Fibroblast of peridontal ligament (primary cell): ENCODE measurements at regions not wholly inside any gene's neighbourhood (a gene's known extent, or its start where the extent isn't known, plus 50 kb on each side); places are given as distances from the start of the nearest gene placed in this dataset.
"Not testable (repeated sequence)": the region's sequence is repeated elsewhere in the genome, so short reads cannot be mapped to it uniquely, and the experiment has no call there.

Experiments
- DNase-seq: peaks from one replicate; pipeline ENCODE4 v3.0.0-alpha.2; 2010; ENCODE audit errors: extremely low read depth

DNA sequence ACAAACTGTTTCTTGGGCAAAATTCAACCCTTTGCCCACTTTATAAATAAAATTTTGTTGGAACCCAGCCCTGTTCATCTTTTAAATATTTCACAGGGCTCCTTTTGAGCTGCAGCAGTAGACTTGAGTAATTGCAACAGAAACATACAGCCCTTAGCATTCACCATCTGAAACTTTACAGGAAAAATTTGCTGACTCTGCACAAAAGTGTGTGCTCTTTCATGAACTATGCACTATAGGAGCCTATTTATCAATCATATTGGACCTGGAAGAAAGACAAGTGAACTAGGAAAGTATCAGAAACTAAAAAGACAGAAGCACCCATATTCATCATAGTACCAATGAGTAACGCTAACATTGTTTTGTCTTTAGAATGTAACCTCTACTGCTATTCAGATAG, 406.9 kb upstream of the SLC10A2 start:
- no peak for DNase-seq

GRCh38 chr13:103471896-103472295, 405.7 kb upstream of the SLC10A2 start:
- DNase-seq = no peak

DNA sequence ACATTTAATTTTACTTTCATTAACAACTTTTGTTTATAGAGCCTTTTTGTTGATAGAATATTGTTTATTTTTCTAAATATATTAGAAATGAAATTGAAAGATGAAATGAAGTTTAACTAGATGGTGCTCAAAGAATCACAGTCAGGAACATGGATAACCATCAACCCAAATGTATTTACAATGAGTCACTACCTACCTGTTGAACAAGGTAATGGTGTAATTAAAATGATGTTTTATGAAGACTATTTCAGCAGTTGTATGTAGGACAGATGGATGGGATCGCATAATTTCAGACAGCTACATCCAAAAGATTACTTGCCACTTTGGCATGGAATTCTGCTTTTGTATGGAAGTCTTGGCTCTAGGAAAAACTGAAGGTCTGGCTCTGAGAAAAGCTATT, 403.6 kb upstream of the SLC10A2 start:
- DNase-seq = no peak

DNA sequence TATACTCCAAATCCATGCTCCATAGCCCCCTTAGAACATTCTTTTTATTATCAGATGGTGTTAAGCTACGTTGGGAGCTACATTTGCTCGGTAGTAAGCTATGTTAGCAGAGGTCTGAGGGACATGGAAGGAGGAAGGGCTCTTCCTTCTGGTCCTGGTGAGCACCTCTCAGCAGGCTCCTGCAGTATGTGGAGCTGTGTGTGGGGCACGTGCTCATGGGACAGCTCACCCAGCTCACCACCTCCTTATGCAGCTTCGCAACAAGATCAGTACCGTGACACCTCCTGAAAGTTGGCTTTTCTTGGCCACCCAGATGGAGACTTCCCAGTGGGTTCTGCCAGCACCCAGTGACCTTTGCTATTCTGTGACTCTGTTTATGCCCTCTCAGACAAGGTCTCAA, 400.5 kb upstream of the SLC10A2 start:
- no peak for DNase-seq

DNA sequence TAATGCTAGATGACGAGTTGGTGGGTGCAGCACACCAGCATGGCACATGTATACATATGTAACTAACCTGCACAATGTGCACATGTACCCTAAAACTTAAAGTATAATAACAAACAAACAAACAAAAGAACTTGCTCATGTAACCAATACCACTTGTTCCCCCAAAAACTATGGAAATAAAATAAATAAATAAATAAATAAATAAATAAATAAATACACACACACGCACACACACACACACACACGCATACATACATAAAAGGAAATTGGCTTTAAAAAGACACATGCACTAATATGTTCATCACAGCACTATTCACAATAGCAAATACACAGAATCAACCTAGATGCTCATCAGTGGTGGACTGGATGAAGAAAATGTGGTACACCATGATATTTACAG, 394.0 kb upstream of the SLC10A2 start:
- not testable (repeated sequence) for DNase-seq

GRCh38 chr13:103457050-103457449, 390.8 kb upstream of the SLC10A2 start:
- not testable (repeated sequence) for DNase-seq

DNA sequence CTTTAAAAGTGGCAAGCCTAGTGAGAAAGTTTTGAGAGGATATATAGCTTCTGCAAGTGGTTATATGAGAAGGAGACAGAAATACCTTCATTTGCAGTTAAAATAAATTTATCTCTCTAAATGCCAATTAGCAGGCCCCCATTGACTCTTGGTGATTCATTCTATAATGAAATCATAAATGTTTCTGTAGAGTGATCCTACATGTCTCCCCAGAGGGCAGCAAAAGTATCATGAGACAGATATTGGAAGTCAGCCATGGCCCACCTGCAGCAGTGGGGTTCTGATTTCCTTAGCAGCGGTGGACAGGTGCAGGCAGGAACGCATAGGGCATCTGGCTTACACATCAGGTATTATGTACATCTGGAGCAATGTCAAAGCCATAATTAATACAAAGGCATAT, 385.4 kb upstream of the SLC10A2 start:
- DNase-seq = no peak

DNA sequence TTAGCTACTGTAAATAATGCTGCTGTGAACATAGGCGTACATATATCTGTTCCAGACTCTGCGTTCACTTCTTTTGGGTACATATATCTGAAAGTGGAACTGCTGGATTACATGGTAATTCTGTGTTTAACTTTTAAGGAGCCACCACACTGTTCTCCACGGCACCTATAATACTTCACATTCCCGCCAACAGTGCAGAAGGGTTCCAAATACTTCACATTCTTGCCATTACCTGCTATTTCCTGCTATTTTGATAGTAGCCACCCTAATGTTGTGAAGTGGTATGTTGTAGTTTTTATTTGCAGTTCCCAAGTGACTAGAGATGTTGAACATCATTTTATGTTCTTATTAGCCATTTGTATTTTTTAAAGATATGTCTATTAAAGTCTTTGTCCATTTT, 377.4 kb upstream of the SLC10A2 start:
- no peak for DNase-seq

DNA sequence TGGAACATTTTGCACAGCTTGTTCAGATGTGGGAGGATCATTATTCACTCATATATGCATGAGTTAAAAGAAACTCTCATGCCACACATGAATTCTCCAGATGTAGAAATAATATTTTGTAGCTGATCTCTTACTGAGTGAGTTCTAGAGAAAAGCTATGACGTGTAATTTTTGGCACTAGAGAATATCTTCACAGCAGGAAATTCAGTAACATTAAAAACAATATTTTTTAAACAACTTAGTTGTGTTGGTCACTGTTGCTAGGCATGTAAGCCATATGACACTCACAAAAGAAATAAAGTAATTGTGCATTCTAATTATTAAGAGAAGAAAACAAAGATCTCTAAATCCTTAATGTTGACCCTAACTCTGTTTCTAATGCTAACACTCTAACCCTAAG, 371.4 kb upstream of the SLC10A2 start:
- DNase-seq = no peak

DNA sequence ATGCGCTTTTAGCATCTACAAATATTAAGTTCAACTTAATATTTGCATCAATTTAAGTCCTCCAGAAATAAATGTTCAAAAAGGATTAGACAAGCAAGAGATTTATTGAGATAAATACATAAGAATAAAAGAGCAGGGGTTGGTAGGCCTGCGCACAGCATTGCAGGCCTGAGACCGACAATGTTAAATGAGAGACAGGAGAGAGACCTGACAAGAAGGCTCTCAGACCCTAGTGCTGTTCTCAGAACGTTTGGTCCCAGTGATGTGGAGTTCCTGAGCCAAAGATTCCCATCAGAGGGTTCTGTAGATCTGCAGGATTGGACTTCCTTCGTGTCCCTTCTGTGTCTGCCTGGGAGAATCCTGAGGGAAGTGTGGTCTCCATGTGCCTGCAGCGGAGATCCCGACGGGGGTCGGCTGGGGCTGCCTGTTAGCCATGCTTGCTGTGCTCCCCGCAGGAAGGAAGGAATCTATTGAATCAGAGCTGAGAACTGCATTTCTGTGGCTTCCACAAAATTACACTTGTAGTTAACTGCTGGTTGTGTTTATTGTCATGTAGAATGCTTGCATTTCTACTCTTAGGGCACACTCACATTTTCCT, 369.9 kb upstream of the SLC10A2 start:
- DNase-seq = no peak

DNA sequence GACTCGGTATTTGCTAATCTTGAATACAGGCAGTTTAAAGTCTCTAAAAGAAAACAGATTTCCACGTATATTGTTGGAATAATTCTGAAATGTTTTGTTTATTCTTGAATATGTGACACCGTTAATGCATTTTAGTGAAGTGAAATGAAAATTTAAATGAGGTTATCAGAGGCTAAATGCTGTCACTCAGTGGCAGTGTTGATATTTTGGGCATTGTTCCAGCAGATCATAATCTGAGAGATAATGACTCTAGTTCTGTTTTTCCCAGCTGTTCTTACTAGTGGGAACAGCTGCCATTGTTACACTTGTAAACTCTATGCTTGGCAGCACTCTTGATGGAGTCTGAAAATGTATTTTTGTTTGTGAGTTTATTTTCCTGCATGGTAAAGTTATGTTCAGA, 365.6 kb upstream of the SLC10A2 start:
- no peak for DNase-seq

DNA sequence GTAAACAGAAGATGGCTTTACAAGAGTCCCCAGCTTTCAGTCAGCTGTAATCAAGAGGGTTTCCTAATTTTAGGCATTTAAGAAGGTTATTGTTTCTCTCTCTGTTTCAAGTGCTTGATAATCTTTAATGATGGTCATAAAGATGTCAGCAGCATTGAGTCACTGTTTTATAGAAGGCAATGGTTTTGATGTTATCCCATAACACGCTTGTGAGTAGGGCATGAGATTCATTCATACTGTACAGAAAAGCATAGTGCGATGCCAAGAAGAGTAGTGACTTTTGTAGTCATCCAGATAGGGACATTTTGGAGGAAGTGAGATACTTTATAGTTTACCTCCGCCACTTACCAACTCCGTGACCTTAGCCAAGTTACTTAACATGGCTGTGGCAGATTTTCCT, 364.2 kb upstream of the SLC10A2 start:
- no peak for DNase-seq

GRCh38 chr13:103410002-103410401, 343.8 kb upstream of the SLC10A2 start:
- no peak for DNase-seq

- no peak for DNase-seq
These were observed 340.8 kb upstream of the SLC10A2 start for GRCh38 chr13:103406967-103407366.

GRCh38 chr13:103405297-103405696, 339.1 kb upstream of the SLC10A2 start:
- DNase-seq = no peak

GRCh38 chr13:103403814-103404213, 337.6 kb upstream of the SLC10A2 start:
- DNase-seq = no peak

- DNase-seq = no peak
These were observed 337.0 kb upstream of the SLC10A2 start for GRCh38 chr13:103403148-103403740.

DNA sequence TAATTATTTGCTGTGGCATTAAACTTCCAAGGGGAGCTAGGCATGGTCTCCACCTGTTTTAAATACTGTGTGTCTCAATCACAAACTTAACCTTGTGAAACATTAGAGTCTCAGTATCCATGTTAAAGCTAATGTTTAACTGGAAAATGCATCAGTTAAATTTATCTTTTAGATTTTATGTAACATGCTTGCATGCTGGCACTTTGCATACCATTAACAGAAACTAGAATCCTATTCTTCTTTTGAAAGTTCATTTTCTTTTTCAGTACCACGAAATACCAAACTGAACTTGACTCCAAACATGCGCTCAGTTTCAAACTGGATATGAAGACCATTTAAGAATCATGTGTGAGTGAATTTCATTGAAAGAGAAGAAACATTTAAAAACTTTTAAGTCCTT, 328.9 kb upstream of the SLC10A2 start:
- DNase-seq = no peak

DNA sequence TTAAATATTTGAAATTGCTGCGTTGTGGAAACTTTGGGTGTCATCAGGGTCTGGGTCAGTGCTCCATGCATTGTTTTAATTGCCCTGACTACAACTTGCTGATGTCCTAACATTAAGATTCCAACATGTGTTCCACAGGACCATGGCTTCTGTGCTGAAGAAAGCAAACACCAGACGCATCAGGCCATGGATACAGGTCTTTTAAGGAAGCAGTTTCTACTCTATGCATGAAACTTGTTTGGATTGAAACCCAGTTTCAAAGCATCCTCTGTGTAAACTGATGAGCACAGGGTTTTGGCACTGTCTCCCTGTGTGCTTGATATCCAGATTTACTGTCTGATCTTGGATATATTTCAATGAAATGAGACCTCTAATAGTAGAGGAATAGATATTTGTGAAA, 328.4 kb upstream of the SLC10A2 start:
- DNase-seq = no peak

DNA sequence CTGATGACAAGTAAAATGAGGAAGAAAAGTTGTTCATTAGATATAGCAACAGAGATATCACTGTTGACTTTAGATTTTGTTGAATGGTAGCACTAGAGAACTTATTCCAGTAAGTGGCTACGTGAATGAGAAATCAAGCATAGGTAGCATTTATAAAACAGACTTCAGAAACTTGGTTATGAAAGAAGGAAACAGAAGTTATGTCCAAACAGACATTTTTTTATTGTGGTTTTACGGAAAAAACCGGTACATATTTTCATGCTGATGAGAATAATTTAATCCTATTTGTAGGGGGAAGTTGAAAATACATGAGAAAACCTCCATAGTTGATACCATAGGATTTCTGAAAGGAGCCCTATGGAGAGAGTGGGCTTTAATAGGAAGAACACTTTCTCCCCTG, 325.7 kb upstream of the SLC10A2 start:
- no peak for DNase-seq

GRCh38 chr13:103388839-103389238, 322.6 kb upstream of the SLC10A2 start:
- DNase-seq = no peak

- peak; percentile 0 for DNase-seq
These were observed 320.1 kb upstream of the SLC10A2 start for GRCh38 chr13:103386341-103386740.

DNA sequence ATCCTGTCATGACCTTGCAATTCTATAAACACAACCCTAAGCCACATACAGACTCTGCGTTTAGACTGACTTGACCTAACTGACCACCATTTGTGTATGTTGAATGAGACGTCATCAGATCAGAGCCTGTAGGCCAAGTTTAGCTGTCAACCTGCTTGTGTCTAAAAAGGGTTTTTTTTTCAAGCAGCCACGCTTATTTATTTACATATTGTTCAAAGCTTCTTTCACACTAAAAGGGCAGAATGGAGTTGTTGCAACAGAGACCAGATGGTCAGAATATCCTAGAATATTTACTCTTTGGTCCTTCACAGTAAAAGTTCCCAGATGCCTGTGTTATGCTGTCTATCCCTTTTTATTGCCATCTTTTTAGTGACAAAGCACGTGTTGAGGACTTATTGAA, 307.7 kb upstream of the SLC10A2 start:
- no peak for DNase-seq

DNA sequence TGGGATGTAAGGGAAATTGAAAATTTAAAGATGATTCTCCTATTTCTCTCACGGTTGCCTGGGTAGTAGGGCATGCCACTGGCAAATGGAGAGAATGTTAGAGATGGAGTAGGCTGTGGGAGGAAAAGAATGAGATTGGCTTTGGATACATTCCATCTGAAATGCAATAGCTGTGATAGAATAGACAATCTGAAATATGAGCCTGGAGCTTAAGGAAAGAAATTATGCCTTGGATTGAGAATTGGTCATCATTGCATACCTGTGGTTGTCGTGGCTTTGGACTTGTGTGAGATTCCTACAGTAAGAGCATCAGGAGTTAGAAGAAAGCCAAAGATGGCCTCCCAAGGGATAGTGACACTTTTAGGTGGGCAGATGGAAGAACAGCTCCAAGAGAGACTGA, 305.1 kb upstream of the SLC10A2 start:
- DNase-seq = peak; percentile 13
